H9 (cell line): ENCODE measurements at regions not wholly inside any gene's neighbourhood (a gene's known extent, or its start where the extent isn't known, plus 50 kb on each side); places are given as distances from the start of the nearest gene placed in this dataset.

Experiments
- DNase-seq: peaks from one replicate; pipeline ENCODE4 v3.0.0-alpha.2; 2017
- H2AFZ ChIP-seq: one replicate; pipeline ENCODE4 v1.6.1; 2013; ENCODE audit warnings: mild to moderate bottlenecking, low read length, control low read depth, moderate library complexity
- H2AK5ac ChIP-seq: 2 replicates; pipeline ENCODE4 v1.6.1; 2013; ENCODE audit warnings: low read length, control low read depth, mixed read lengths; ENCODE audit not compliant: insufficient read length
- H2BK120ac ChIP-seq: one replicate; pipeline ENCODE4 v1.6.1; 2013; ENCODE audit warnings: low read depth, mild to moderate bottlenecking, low read length, control low read depth, inconsistent platforms; ENCODE audit not compliant: poor library complexity, severe bottlenecking
- H2BK12ac ChIP-seq: 2 replicates; pipeline ENCODE4 v1.6.1; 2013; ENCODE audit warnings: low read length, control low read depth, mixed read lengths, low read depth; ENCODE audit not compliant: insufficient read length
- H2BK15ac ChIP-seq: 2 replicates; pipeline ENCODE4 v1.6.1; 2013; ENCODE audit warnings: low read depth, low read length, control low read depth
- H2BK20ac ChIP-seq: one replicate; pipeline ENCODE4 v1.6.1; 2013; ENCODE audit warnings: low read depth, mild to moderate bottlenecking, low read length, control low read depth, inconsistent platforms; ENCODE audit not compliant: poor library complexity, severe bottlenecking
- H2BK5ac ChIP-seq: 2 replicates; pipeline ENCODE4 v1.6.1; 2013; ENCODE audit warnings: low read length, control low read depth, mixed read lengths; ENCODE audit not compliant: insufficient read length
- H3K14ac ChIP-seq: 2 replicates; pipeline ENCODE4 v1.6.1; 2013; ENCODE audit warnings: low read length, control low read depth; ENCODE audit not compliant: insufficient read depth
- H3K18ac ChIP-seq: 2 replicates; pipeline ENCODE4 v1.6.1; 2013; ENCODE audit warnings: low read depth, mild to moderate bottlenecking, mixed read lengths, low read length, control low read depth; ENCODE audit not compliant: insufficient read length
- H3K23ac ChIP-seq: 2 replicates; pipeline ENCODE4 v1.6.1; 2013; ENCODE audit warnings: low read length, control low read depth, mixed read lengths, low read depth; ENCODE audit not compliant: insufficient read length
- H3K23me2 ChIP-seq: 2 replicates; pipeline ENCODE4 v1.6.1; 2013; ENCODE audit warnings: low read depth, mild to moderate bottlenecking, mixed read lengths, low read length, control low read depth; ENCODE audit not compliant: insufficient read length, poor library complexity, severe bottlenecking
- H3K27ac ChIP-seq: 2 replicates; pipeline ENCODE4 v1.5.1; 2013; ENCODE audit warnings: low read length, control low read depth, mixed read lengths, low read depth; ENCODE audit not compliant: insufficient read length
- H3K27me3 ChIP-seq: 2 replicates; pipeline ENCODE4 v1.6.1; 2013; ENCODE audit warnings: low read length, control low read depth, inconsistent platforms; ENCODE audit not compliant: insufficient read depth
- H3K4ac ChIP-seq: 2 replicates; pipeline ENCODE4 v1.6.1; 2013; ENCODE audit warnings: low read depth, mild to moderate bottlenecking, control low read depth, inconsistent platforms, low read length, moderate library complexity
- H3K4me1 ChIP-seq: 2 replicates; pipeline ENCODE4 v1.6.1; 2013; ENCODE audit warnings: low read length, control low read depth, inconsistent platforms; ENCODE audit not compliant: insufficient read depth
- H3K4me2 ChIP-seq: 2 replicates; pipeline ENCODE4 v1.6.1; 2013; ENCODE audit warnings: low read length, control low read depth, mixed read lengths; ENCODE audit not compliant: insufficient read length, insufficient read depth
- H3K56ac ChIP-seq: 2 replicates; pipeline ENCODE4 v1.6.1; 2013; ENCODE audit warnings: low read depth, mild to moderate bottlenecking, mixed read lengths, low read length, control low read depth; ENCODE audit not compliant: insufficient read length
- H3K79me1 ChIP-seq: 2 replicates; pipeline ENCODE4 v1.6.1; 2013; ENCODE audit warnings: low read depth, mild to moderate bottlenecking, moderate library complexity, low read length, control low read depth, inconsistent platforms; ENCODE audit not compliant: insufficient read depth, poor library complexity, severe bottlenecking
- H3K79me2 ChIP-seq: 2 replicates; pipeline ENCODE4 v1.6.1; 2013; ENCODE audit warnings: low read length, control low read depth, inconsistent platforms; ENCODE audit not compliant: insufficient read depth
- H3K9ac ChIP-seq: 2 replicates; pipeline ENCODE4 v1.6.1; 2013; ENCODE audit warnings: low read length, control low read depth, mixed read lengths; ENCODE audit not compliant: insufficient read length; ENCODE audit errors: extremely low read depth
- H3K9me3 ChIP-seq: one replicate; pipeline ENCODE4 v1.6.1; 2013; ENCODE audit warnings: low read depth, low read length, inconsistent platforms; ENCODE audit not compliant: control insufficient read depth
- H3T11ph ChIP-seq: one replicate; pipeline ENCODE4 v1.6.1; 2013; ENCODE audit warnings: mild to moderate bottlenecking, low read length, control low read depth, inconsistent platforms
- H4K20me1 ChIP-seq: one replicate; pipeline ENCODE4 v1.6.1; 2013; ENCODE audit not compliant: control insufficient read depth, insufficient read length, insufficient read depth
- H4K5ac ChIP-seq: 2 replicates; pipeline ENCODE4 v1.6.1; 2013; ENCODE audit warnings: low read depth, mild to moderate bottlenecking, mixed read lengths, low read length, control low read depth; ENCODE audit not compliant: insufficient read length
- H4K8ac ChIP-seq: replicated peaks from 2 replicates; pipeline ENCODE4 v1.6.1; 2013; ENCODE audit warnings: low read length, control low read depth, mixed read lengths, low read depth; ENCODE audit not compliant: insufficient read length
- H4K91ac ChIP-seq: 2 replicates; pipeline ENCODE4 v1.6.1; 2013; ENCODE audit warnings: low read depth, mild to moderate bottlenecking, moderate library complexity, mixed read lengths, low read length, control low read depth; ENCODE audit not compliant: insufficient read length
- H3K27ac Mint-ChIP-seq, 3 experiments: 2 replicates in 2 of 3; 3 replicates in 1 of 3; pipeline ENCODE4 v1.8.0; 2020 to 2021; ENCODE audit warnings: mixed read lengths in 3 of 3, mild to moderate bottlenecking in 1 of 3, moderate library complexity in 1 of 3
- H3K27me3 Mint-ChIP-seq: 2 replicates; pipeline ENCODE4 v1.8.0; 2021; ENCODE audit warnings: low read depth, mild to moderate bottlenecking, moderate library complexity, mixed read lengths
- H3K36me3 Mint-ChIP-seq, 3 experiments: 2 replicates in 2 of 3; 3 replicates in 1 of 3; pipeline ENCODE4 v1.8.0; 2020 to 2021; ENCODE audit warnings: low read depth in 3 of 3, mixed read lengths in 3 of 3; ENCODE audit not compliant: insufficient read depth in 1 of 3
- H3K4me1 Mint-ChIP-seq, 2 experiments: 2 replicates each; pipeline ENCODE4 v1.8.0; 2020; ENCODE audit warnings: mixed read lengths in 2 of 2
- H3K4me3 Mint-ChIP-seq, 2 experiments: 2 replicates in 1 of 2; 3 replicates in 1 of 2; pipeline ENCODE4 v1.8.0; 2020 to 2021; ENCODE audit warnings: mild to moderate bottlenecking in 2 of 2, mixed read lengths in 2 of 2, moderate library complexity in 1 of 2
- H3K9me3 Mint-ChIP-seq, 2 experiments: 2 replicates in 1 of 2; 3 replicates in 1 of 2; pipeline ENCODE4 v1.8.0; 2020; ENCODE audit warnings: mild to moderate bottlenecking in 2 of 2, mixed read lengths in 2 of 2, moderate library complexity in 1 of 2
- CTCF ChIP-seq: fragments of 200-600 bp; sonication (generic); conservative IDR thresholded peaks from 3 replicates; pipeline ENCODE4 v1.8.0; 2021; ENCODE audit warnings: antibody characterized with exemption, mild to moderate bottlenecking
- WGBS: extraction: QIAGEN DNeasy Blood & Tissue Kit; methylation state at CpG from one replicate; pipeline ENCODE4 v1.1.7; 2013; ENCODE audit warnings: missing lambda C conversion rate, low lambda C conversion rate, mixed read lengths; ENCODE audit not compliant: insufficient read length; ENCODE audit errors: extremely low coverage; 5-methylcytosine and 5-hydroxymethylcytosine counted together

DNA sequence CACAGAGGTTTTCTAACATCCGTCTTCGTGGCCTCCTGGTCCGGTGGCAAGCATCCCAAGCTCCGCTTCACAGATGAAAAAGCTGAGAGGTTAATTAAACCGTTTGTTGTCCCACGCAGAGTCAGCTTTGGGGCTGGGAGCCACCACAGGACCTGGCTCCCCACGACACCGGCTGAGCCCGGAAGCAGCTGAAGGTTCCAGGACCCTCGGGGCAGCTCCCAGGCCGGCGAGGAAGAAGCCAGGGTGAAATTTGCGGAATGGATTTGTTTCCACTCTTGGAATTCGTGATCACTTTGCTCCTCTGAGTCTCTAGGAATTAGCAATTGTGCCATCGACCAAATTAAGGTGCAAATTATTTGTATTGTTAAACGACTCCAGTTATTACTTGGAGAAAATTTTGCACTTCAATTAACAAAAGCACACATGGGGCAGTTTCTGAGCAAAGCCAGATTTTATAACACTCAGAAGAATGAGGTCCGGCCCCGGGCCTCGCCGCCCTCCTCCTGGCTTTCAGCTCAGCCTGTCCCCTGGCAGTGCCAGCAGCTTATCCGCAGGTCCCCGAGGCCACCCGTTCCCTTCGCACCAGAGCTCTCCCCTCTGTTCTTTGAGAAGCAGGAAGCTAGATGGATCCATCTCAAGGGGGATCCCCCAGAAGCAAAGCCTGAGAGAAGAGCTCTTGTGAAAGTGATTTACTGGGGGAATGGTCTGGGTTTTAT lies 69.1 kb downstream of the SIK1 start:
- Histone ChIP-seq H3K23ac (no peak overlapping the region), H2BK12ac (no peak overlapping the region), H3K18ac (no peak overlapping the region), H3K27me3 (no peaks in the 10 kb centered on the region), H2AFZ (no peak overlapping the region), H2AK5ac (no peak overlapping the region), H4K20me1 (no peaks in the 10 kb centered on the region), H3K4ac (no peak overlapping the region), H4K91ac (no peak overlapping the region), H3K4me2 (no peak overlapping the region), H3K79me2 (no peaks in the 10 kb centered on the region), H3K9me3 (no peaks in the 10 kb centered on the region), H3K27ac (no peak overlapping the region), H4K5ac (no peak overlapping the region), H3K14ac (no peak overlapping the region), H3T11ph (no peak overlapping the region), H2BK120ac (no peak overlapping the region), H3K23me2 (no peaks in the 10 kb centered on the region), H4K8ac (no peak overlapping the region), H3K9ac (no peak overlapping the region), H2BK15ac (no peak overlapping the region), H3K79me1 (no peaks in the 10 kb centered on the region), H3K56ac (no peak overlapping the region), H3K4me1 (no peaks in the 10 kb centered on the region; the same call in 1 of the 2 replicates), H2BK20ac (no peak overlapping the region), H2BK5ac (no peak overlapping the region)
- no peak for TF ChIP-seq CTCF
- H3K4me1 Mint-ChIP-seq: peaks cover 19 to 38% of the 10 kb centered on the region in 2 experiments
- H3K27me3 Mint-ChIP-seq: peaks cover 5% of the 10 kb centered on the region
- no peaks in the 10 kb centered on the region for H3K36me3 Mint-ChIP-seq
- no peak overlapping the region for H3K4me3 Mint-ChIP-seq
- DNase-seq: no peak
- no peak overlapping the region for H3K27ac Mint-ChIP-seq
- no CpG with 5 or more reads among the region's 24 CpGs for whole genome bisulfite sequencing
- no peaks in the 10 kb centered on the region for H3K9me3 Mint-ChIP-seq
